ENCODE measurements at regions not wholly inside any gene's neighbourhood (a gene's known extent, or its start where the extent isn't known, plus 50 kb on each side); places are given as distances from the start of the nearest gene placed in this dataset.
A peak's percentile ranks its signal among the peaks of the same experiment; 100 is the strongest.

GRCh38 chr6:19643713-19644112 lies 193.5 kb upstream of the ID4 start:
- TF ChIP-seq CTCF (IDR thresholded peaks at IDR 0.05), result no peak
- no peaks in the 10 kb centered on the region for H3K36me3 ChIP-seq
- intact Hi-C loops (cut with DNase I), result no loop called here

GRCh38 chr6:19655744-19656143 lies 181.4 kb upstream of the ID4 start:
- intact Hi-C loops (cut with DNase I), result no loop called here
- H3K4me3 ChIP-seq, result peak overlapping the region; percentile 30 to 50
- H3K27ac ChIP-seq, result no peak overlapping the region

More at GRCh38 chr6:19643713-19644112, 193.5 kb upstream of the ID4 start:
- no peak for DNase-seq (ENCODE audit: low spot score in 2 of 2)
- Histone ChIP-seq H3K27me3 (no peaks in the 10 kb centered on the region), H3K27ac (no peak overlapping the region), H3K4me1 (no peaks in the 10 kb centered on the region), H3K9me3 (no peaks in the 10 kb centered on the region), H3K4me3 (no peak overlapping the region)

DNA sequence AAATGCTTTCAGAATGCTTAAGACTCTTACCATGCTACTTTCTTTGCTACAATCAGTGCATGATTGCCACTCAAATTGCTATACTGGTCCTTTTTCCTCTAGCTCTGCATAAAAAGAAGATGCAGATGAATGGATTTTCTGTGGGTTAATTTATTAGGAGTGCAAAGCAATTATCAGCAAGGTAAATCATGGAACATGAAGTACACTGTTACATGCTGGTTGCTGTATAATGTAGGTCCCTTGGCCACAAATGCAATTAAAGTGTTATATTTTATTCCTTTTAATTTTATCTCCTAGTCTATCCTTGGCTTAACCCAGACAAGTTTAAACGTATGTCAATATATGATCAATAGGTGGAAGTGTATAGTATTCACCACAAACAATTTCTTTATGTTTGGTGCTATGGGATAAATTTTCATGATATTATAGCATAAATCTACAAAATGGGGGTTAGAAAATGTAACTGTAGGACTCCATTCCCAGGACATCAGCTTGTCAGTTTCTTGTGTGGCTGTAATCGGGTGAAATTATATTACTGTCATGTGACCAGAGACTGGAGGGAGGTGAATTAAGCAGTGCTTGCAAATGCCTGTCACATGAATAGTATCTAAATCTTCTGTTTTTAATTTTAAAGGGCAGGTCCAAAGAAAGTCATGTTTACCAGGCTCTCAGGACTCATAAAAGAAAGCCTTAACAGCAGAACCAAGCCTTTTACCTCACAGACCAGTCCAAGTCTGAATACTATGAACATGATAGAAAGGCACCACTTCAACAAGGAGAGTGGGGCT lies 176.9 kb upstream of the ID4 start:
- Histone ChIP-seq H3K9me3 (no peaks in the 10 kb centered on the region), H3K4me3 (no peak overlapping the region), H3K36me3 (no peaks in the 10 kb centered on the region), H3K27me3 (no peaks in the 10 kb centered on the region), H3K4me1 (peaks cover 0 to 8% of the 10 kb centered on the region in 2 donors), H3K27ac (no peak overlapping the region)
- TF ChIP-seq CTCF (IDR thresholded peaks at IDR 0.05), result no peak
- intact Hi-C loops (cut with DNase I), result loop anchor here (10.0 kb wide), 1 partner anchor 144 kb away; no protein-coding TSS in a partner anchor
- DNase-seq (ENCODE audit: low spot score in 2 of 2), result no peak

More at GRCh38 chr6:19655744-19656143, 181.4 kb upstream of the ID4 start:
- TF ChIP-seq CTCF (IDR thresholded peaks at IDR 0.05), result no peak
- peaks cover 0 to 8% of the 10 kb centered on the region in 2 donors for H3K4me1 ChIP-seq
- no peaks in the 10 kb centered on the region for H3K9me3 ChIP-seq
- H3K27me3 ChIP-seq, result no peaks in the 10 kb centered on the region
- DNase-seq (ENCODE audit: low spot score in 2 of 2), result no peak
- H3K36me3 ChIP-seq, result no peaks in the 10 kb centered on the region

GRCh38 chr6:19662911-19663310 lies 174.3 kb upstream of the ID4 start:
- no peak for TF ChIP-seq CTCF (IDR thresholded peaks at IDR 0.05)
- Histone ChIP-seq H3K27ac (no peak overlapping the region), H3K4me1 (peaks cover 0 to 20% of the 10 kb centered on the region in 2 donors), H3K27me3 (no peaks in the 10 kb centered on the region), H3K4me3 (no peak overlapping the region), H3K36me3 (no peaks in the 10 kb centered on the region), H3K9me3 (no peaks in the 10 kb centered on the region)
- DNase-seq (ENCODE audit: low spot score in 2 of 2), result no peak
- intact Hi-C loops (cut with DNase I), result loop anchor here (10.0 kb wide), 1 partner anchor 142 kb away; no protein-coding TSS in a partner anchor

GRCh38 chr6:19663479-19663878 lies 173.7 kb upstream of the ID4 start:
- Histone ChIP-seq H3K4me1 (peaks cover 0 to 23% of the 10 kb centered on the region in 2 donors), H3K4me3 (no peak overlapping the region), H3K27me3 (no peaks in the 10 kb centered on the region), H3K36me3 (no peaks in the 10 kb centered on the region), H3K9me3 (no peaks in the 10 kb centered on the region), H3K27ac (no peak overlapping the region)
- intact Hi-C loops (cut with DNase I), result loop anchor here (10.0 kb wide), 1 partner anchor 141 kb away; no protein-coding TSS in a partner anchor
- DNase-seq (ENCODE audit: low spot score in 2 of 2), result no peak
- TF ChIP-seq CTCF (IDR thresholded peaks at IDR 0.05), result no peak

Data from ascending aorta (tissue), 2 donors.